Pancreas (tissue), 10 donors: ENCODE measurements at regions not wholly inside any gene's neighbourhood (a gene's known extent, or its start where the extent isn't known, plus 50 kb on each side); places are given as distances from the start of the nearest gene placed in this dataset.

Source experiments
- ATAC-seq, 4 donors: fragments of 200-7000 bp; cut with Tn5 transposase; one replicate each; pipeline versions ENCODE4 v1.8.0 to v1.9.1; 2020; ENCODE audit warnings: mild to moderate bottlenecking in 4 of 4, moderate library complexity in 4 of 4
- DNase-seq, 6 donors: peaks; one replicate each; pipeline ENCODE4 v3.0.0-alpha.2; 2020
- FAIRE-seq: peaks from 2 replicates; lab custom pipeline; 2012; peaks lifted over from hg19 to GRCh38; lab: Jason Lieb, UNC
- H3K27ac ChIP-seq, 4 donors: fragments of 200-600 bp; sonication (generic); 1 replicate in 3 of 4; 2 replicates in 1 of 4; pipeline versions ENCODE4 v1.5.0 to v1.8.0; 2020
- H3K27me3 ChIP-seq, 4 donors: fragments of 200-600 bp; one replicate each; pipeline ENCODE4 v1.8.0; 2021
- H3K36me3 ChIP-seq, 3 donors: fragments of 200-600 bp; sonication (generic) in 1 of 3; one replicate each; pipeline versions ENCODE4 v1.5.0 to v1.8.0; 2020 to 2021
- H3K4me1 ChIP-seq, 3 donors: fragments of 200-600 bp; one replicate each; pipeline ENCODE4 v1.8.0; 2021
- H3K4me3 ChIP-seq, 4 donors: fragments of 200-600 bp; sonication (generic) in 2 of 4; one replicate each; pipeline versions ENCODE4 v1.5.0 to v1.8.0; 2020 to 2021
- H3K9me3 ChIP-seq, 4 donors: fragments of 200-600 bp; one replicate each; pipeline ENCODE4 v1.8.0; 2021
- WGBS, 2 donors: extraction: QIAGEN DNeasy Blood & Tissue Kit; methylation state at CpG; one replicate each; pipeline ENCODE4 v1.1.7; 2013; 5-methylcytosine and 5-hydroxymethylcytosine counted together
- intact Hi-C, 3 donors: fragments of 100-400 bp; cut with DNase I; formaldehyde crosslinking; loops; one replicate each; pipeline versions ENCODE4 v1.11.1 to v1.14.2; 2022
- TF ChIP-seq, protein P1 (sequence below), 4 donors: fragments of 200-600 bp; sonication (generic) in 3 of 4; IDR thresholded peaks; one replicate each; pipeline versions ENCODE4 v1.5.0 to v1.8.0; 2021; ENCODE audit warnings: antibody characterized with exemption in 4 of 4
- donor health status: healthy with polysubstance abuse.
- donor health status: DM: no; HTN: no; CAD: no; lungs with moderate emphysema.
- donor health status: DM: no; HTN: no; CAD: no.
- donor health status: control.
- donor health status: control.
- donor health status: Bipolar disorder and iron deficiency.
- donor health status: DM: yes; HTN: yes; CAD: no.
- donor health status: DM: no; HTN: no; CAD: no.
- donor health status: DM: no; HTN: no; CAD: no.
- donor health status: DM: yes; HTN: yes; CAD: no.

DNA sequence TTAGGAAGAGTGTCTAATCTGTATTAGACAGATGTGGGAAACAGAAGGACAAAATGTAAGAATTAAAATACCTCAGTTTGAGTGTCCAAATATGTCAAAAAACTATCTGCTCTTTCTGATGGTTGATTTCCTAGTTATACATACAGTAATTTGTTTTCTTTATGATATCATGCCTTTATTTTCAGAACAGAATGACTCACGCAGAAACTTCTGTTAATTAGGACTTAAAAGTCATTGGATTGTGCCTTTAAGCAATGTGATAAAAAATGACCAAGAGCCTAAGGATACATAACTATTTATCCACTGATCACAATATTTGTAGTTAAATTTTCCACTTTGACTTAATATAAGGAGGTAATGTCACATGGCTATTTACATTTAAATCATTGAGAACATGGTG is 206.7 kb upstream of the PTPRZ1 start:
- H3K4me1 ChIP-seq: no peaks in the 10 kb centered on the region
- DNase-seq (no peak), FAIRE-seq (no peak), ATAC-seq (no peak)
- H3K27ac ChIP-seq: no peak overlapping the region
- intact Hi-C loops: no loop called here
- no peak overlapping the region for H3K4me3 ChIP-seq
- TF ChIP-seq, protein P1, sequence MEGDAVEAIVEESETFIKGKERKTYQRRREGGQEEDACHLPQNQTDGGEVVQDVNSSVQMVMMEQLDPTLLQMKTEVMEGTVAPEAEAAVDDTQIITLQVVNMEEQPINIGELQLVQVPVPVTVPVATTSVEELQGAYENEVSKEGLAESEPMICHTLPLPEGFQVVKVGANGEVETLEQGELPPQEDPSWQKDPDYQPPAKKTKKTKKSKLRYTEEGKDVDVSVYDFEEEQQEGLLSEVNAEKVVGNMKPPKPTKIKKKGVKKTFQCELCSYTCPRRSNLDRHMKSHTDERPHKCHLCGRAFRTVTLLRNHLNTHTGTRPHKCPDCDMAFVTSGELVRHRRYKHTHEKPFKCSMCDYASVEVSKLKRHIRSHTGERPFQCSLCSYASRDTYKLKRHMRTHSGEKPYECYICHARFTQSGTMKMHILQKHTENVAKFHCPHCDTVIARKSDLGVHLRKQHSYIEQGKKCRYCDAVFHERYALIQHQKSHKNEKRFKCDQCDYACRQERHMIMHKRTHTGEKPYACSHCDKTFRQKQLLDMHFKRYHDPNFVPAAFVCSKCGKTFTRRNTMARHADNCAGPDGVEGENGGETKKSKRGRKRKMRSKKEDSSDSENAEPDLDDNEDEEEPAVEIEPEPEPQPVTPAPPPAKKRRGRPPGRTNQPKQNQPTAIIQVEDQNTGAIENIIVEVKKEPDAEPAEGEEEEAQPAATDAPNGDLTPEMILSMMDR (IDR thresholded peaks at IDR 0.05): no peak
- H3K9me3 ChIP-seq: no peaks in the 10 kb centered on the region
- H3K27me3 ChIP-seq: no peaks in the 10 kb centered on the region
- WGBS, 2 donors: 64 to 79% methylated on average over 1 of the region's 1 CpG
- H3K36me3 ChIP-seq: no peaks in the 10 kb centered on the region

- Histone ChIP-seq H3K27me3 (no peaks in the 10 kb centered on the region), H3K4me1 (no peaks in the 10 kb centered on the region), H3K27ac (no peak overlapping the region), H3K36me3 (no peaks in the 10 kb centered on the region), H3K9me3 (no peaks in the 10 kb centered on the region), H3K4me3 (no peak overlapping the region)
- 92% methylated on average over 1 of the region's 1 CpG for WGBS, 2 donors
- FAIRE-seq: no peak
- TF ChIP-seq, protein P1 (IDR thresholded peaks at IDR 0.05): no peak
- ATAC-seq: no peak
- DNase-seq: no peak
- intact Hi-C loops: no loop called here
Observed at GRCh38 chr7:121643320-121643719, 229.6 kb upstream of the PTPRZ1 start.

DNA sequence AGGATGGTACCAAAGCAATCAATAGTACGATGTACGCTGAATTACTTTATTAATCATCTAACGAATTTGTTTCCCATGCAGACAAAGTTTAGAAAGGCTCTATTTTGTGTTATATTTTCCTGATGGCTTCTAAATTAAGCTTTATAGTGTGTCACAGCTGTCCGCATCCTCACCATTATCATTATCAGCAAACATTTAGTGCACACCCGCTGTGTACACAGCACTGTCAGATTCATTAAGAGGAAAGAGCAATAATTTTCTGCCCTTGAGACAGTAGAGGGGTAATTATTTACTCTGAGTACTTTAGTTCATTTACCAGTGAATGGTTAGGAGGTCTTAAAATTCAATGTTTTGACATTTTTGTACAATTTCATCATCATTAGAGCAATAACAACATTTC is 233.3 kb upstream of the PTPRZ1 start:
- Histone ChIP-seq H3K9me3 (no peaks in the 10 kb centered on the region), H3K27ac (no peak overlapping the region), H3K36me3 (no peaks in the 10 kb centered on the region), H3K4me3 (no peak overlapping the region), H3K4me1 (no peaks in the 10 kb centered on the region), H3K27me3 (no peaks in the 10 kb centered on the region)
- WGBS, 2 donors: 54 to 58% methylated on average over 5 of the region's 5 CpGs
- no peak for DNase-seq
- no peak for FAIRE-seq
- intact Hi-C loops: no loop called here
- TF ChIP-seq, protein P1 (IDR thresholded peaks at IDR 0.05): no peak
- ATAC-seq: peak in 1 of 4 donors; percentile 62

GRCh38 chr7:121638286-121638685 is 234.7 kb upstream of the PTPRZ1 start:
- DNase-seq: no peak
- TF ChIP-seq, protein P1 (IDR thresholded peaks at IDR 0.05): no peak
- Histone ChIP-seq H3K4me1 (no peaks in the 10 kb centered on the region), H3K9me3 (no peaks in the 10 kb centered on the region), H3K27me3 (no peaks in the 10 kb centered on the region), H3K4me3 (no peak overlapping the region), H3K36me3 (no peaks in the 10 kb centered on the region), H3K27ac (no peak overlapping the region)
- 84 to 88% methylated on average over 3 of the region's 3 CpGs for WGBS, 2 donors
- ATAC-seq: no peak
- intact Hi-C loops: no loop called here
- no peak for FAIRE-seq

DNA sequence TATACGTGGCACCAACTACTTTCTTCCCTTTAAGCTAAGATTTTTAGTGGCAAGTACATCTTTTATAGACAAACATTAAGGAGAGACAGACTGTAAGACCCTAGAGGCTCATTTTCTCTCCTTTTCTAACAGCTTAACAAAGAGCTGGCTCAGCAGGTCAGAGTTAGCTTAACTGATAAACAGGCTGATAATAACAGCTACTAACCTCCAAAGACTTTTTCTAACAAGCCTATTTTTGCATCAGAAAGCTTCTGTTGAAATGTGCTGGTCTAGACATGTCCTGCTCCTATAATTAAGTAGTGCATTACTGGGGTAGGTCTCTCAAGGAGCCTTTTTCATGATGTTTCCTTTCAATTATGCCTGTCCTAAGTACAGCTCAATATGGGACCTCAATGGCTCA is 238.2 kb upstream of the FAM3C start:
- intact Hi-C loops: no loop called here
- H3K27ac ChIP-seq: no peak overlapping the region
- 0 to 38% methylated on average over 1 of the region's 1 CpG for WGBS, 2 donors
- FAIRE-seq (no peak), DNase-seq (no peak), ATAC-seq (no peak)
- H3K9me3 ChIP-seq: no peaks in the 10 kb centered on the region
- H3K36me3 ChIP-seq: no peaks in the 10 kb centered on the region
- TF ChIP-seq, protein P1 (IDR thresholded peaks at IDR 0.05): no peak
- no peaks in the 10 kb centered on the region for H3K27me3 ChIP-seq
- H3K4me3 ChIP-seq: no peak overlapping the region
- no peaks in the 10 kb centered on the region for H3K4me1 ChIP-seq
